Inflammatory macrophage treated with lipopolysaccharide for 1 hour (primary cell): ENCODE measurements at regions not wholly inside any gene's neighbourhood (a gene's known extent, or its start where the extent isn't known, plus 50 kb on each side); places are given as distances from the start of the nearest gene placed in this dataset.
"Not testable (repeated sequence)": the region's sequence is repeated elsewhere in the genome, so short reads cannot be mapped to it uniquely, and the experiment has no call there.

Source experiments
- DNase-seq, 2 donors: peaks; one replicate each; pipeline ENCODE4 v3.0.0-alpha.2; 2020 to 2022

DNA sequence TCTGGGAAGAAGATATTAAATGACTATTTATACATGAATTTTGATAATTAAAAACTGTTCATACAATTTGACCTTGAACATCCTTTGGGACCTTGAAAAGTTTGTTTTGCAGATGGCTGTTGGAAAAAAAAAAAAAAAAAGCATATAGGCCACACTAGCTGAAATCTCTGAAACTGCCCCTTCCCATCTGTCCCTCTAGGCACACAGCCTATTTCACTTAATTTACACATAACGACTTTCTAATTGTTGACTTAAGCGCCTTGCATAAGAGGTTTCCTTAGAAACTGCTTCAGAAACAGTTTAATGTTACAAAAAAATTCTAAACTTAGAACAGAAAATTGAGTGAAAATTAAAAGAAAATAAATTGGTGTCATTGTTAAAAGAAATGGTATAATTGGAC is 131.0 kb downstream of the COX18 start:
- no peak for DNase-seq

DNA sequence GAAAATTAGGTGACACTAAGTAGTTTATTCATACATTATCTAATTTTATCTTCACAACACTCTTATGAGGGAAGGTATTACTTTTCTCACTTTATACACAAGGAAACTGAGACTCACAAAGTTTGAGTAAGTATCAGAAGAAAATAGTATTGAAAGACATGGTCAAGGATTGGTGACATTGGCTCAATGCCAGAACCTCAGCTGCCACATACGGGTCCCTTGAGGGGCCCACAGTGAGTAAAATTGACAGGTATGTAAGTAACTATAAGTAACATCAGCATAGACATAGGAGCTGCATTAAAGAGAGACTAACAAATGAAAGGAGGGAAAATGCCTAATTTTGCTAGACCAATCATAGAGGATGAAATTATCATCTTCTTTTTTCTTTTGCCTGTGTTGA is 134.1 kb downstream of the COX18 start:
- no peak for DNase-seq

DNA sequence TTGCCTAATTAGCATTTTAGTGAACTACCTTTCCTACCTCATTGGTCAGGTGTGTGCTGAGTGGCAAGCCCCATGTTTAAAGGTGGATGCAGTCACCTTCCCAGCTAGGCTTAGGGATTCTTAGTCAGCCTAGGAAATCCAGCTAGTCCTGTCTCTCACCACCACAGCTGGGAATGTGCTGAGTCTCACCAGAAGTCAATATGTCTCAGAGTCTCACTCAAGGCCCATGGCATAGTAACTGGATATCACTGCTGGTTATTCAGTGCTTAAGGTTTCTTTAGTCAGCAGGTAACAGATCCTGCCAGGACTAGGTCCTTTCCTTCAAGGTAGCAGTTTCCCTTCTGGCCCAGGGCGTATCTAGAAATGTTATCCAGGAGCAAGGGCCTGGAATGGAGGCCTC is 136.5 kb downstream of the COX18 start:
- DNase-seq = no peak

DNA sequence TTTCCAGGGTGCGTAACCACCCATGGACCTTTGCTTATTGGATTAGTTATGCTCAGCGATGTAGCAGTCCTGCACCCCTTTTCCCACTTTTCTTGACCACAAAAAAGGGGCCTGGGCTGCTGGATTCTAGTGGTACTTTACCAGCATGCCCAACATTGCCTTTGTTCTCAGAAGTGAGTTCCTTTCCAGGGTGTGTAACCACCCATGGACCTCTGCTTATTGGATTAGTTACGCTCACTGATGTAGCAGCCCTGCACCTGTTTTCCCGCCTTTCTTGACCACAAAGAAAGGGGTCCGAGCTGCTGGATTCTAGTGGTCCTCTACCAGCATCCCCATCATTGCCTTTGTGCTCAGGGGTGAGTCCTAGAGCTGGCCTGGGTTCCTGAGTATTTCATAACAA is 138.2 kb downstream of the COX18 start:
- DNase-seq = no peak

DNA sequence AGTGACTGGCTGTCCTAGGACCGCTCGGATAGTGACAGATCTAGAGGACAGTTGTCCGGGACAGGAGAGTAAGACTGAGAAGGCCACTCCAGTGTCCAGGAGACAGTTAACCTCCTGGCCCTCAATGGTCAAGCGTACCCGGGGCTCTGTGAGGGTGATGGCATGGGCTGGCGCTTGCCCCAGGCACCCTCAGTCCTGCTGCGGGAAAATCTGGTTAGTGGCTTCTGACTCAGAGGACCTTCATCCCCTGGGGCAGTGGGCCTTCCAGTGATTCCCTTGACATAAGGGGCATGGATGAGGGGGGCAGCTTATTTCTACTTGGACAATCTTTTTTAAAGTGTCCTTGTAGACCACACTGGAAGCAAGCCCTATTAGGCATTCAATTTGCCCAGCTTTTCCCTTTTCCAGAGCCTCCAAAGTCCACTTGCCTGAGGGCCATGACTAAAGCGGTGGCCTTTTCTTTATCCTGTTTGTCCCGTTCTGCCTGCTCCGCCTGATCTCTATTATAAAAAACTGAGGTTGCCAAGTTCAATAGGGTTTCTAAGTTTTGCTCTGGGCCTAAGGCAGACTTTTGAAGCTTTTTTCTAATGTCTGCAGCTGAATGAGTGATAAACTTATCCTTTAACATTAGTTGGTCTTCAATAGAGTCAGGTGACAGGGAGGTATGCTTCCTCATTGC is 139.8 kb downstream of the COX18 start:
- not testable (repeated sequence) for DNase-seq

DNA sequence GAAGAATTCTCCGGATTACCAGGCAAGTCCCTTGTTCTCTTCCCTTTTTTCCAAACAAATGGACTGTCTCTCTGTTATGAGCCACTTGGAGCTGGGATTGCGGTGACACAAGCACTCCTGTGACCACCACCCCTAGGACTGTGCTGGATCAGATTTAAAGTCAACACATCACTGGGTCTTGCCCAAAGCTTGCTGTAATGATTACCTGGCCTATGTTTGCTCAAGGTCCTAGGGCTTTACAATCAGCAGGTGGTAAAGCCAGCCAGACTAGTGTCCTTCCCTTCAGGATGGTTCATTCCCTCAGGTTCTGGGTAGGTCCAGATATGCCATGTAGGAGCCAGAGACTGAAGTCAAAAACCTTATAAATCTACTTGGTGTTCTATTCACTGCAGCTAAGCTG is 144.7 kb downstream of the COX18 start:
- no peak for DNase-seq

DNA sequence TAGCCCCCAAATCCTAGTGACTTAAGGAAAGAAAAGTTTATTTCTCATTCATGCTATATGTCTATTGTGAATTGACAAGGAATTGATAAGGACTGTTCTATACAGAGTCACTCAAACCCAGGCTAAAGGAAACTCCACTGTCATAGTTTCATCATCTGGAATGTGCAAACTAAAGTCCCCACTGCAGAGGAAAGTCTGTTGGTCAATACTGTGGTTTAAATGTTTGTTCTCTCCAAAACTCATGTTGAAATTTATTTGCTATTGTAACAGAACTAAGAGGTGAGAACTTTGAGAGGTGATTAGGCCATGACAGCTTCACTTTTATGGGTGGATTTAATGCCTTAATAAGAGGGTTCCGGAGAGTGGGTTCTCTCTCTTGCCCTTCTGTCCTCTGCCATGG is 149.6 kb downstream of the COX18 start:
- no peak for DNase-seq

DNA sequence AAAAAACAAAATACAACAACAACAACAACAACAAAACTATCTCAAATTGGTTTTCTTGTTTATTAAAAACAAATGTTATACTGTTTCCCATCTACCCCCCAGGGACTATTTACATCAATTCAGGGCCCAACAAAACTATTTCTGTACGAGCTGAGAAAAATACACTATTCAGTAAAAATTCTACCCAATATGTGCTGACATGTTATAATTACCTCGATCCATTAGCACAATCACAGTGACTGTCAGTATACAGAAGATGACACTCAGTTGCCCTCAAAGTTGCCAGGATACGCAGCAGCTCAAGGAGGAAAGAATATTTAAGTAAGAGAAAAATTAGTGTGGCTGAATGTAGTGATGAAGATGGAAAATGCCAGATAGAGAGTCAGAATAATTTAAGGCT is 150.1 kb downstream of the COX18 start:
- DNase-seq = no peak

DNA sequence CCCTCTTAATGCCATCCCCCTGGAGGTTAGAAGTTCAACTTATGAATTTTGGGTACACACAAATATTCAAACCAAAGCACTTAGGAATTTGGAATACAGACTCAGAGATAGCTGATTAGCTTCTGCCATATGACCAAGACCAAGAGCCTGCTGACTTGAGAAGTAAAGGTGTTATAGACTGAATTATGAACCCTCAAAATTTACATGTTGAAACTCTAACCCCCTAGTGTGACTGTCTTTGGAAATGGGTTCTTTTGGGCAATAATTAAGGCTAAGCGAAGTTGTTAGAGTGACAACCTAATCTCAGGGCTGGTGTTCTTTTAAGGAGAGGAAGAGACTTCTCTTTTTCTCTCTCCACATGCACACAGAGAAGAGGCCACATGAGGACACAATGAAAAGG is 151.2 kb downstream of the COX18 start:
- DNase-seq = no peak

DNA sequence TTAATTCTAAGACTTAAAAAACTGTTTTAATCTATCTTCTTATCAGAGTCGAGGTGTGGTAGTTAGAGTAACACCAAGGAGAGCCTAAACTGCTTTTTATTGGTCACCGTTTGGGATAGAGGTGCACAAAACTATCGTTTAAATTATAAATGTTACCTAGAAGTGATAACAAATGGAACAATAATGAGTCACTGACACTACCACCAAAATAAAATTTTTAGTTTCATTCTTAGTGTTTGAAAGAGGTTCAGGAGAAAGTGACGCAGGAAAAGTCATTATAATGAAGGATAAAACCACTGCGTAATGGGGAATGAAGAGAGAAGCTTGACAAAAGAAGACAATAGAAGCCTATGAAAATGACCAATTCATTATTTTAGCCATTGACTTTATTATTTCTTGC is 158.2 kb downstream of the COX18 start:
- no peak for DNase-seq

DNA sequence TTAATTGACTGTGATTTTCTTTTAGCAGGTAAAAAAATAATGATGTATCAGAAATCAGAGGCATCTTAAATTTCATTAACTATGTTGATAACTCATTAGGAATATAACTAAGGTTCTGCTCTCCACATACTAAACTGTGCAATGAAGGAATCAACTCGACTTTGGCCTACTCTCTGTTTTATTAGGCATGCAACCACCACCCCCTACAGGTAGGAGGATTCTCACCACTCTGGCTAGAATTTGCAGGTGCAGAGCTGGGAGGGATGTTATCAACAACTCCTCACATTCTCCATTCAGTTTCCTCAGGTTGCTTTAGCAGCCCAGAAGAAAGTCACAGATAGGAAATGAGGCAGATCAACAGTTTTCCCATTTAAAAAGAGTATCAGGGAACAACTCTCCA is 160.1 kb downstream of the COX18 start:
- no peak for DNase-seq

DNA sequence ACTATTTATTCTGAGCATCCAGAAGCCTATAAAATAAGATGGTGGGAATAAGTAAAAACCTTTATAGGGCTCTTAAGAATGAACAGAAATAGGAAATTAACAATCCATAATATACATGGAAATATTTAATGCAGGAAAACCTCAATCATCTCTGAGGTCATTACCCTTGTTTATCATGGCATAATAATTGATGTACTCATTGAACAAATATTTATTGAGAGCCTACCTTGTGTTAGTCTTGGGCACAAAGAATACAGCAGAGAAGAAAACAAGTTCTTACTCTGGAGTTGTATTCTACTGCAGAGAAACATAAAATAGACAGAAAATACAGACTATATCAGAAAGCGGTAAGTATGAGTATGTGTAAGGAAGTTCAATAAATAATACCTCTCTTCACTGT is 167.2 kb downstream of the COX18 start:
- no peak for DNase-seq

DNA sequence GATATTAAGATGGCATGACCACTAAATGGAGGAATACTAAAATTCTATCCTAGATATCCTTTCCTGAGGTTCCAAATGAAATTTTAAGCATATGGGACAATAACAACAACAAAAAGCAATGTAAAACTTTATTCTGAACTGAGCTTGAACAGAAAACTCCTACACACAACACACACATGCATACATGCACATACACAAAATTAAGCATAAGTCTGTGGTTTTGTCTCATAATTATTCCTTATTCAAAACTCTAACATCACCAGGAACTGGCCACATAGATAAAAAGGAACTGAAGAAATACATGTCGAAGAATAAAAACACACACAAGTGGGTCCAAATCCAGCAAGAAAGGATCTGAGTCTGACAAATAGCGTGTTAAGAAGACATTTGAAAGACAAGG is 168.0 kb downstream of the COX18 start:
- DNase-seq = no peak

DNA sequence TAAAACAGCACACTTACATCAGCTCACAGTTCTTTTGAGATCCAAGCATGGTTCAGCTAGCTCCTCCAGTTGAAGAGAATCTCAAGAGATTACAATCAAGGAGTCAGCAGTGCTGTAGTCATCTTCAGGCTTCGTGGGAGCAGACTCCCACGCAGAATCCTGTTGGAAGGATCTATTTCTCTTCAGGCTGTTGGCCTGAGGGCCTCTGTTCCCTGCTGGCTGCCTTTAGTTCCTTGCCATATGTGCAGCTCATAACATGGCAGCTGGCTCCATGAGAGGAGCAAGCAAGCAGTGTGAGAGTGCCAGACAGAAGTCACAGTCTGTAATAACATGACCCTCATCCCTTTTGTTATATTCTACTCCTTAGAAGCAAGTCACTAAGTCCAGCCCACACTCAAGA is 168.6 kb downstream of the COX18 start:
- DNase-seq = no peak

DNA sequence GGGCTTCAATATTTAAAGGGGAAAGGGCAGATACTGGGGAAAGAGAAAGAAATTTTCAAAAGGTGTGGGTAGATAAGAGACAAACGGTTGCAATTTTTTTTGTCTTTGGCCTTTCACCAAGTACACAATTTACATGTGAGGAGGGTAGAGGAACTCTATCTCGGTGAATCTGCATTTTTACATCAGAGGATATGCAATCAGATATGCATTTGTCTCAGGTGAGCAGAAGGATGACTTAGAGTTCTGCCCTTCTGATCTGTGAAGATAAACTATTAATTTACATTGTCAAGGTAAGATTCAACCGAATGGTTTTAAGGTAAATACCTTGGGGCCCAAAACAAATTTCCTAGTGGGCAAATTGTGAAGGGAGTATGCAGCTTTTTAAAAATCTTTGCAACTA is 169.9 kb downstream of the COX18 start:
- no peak for DNase-seq

DNA sequence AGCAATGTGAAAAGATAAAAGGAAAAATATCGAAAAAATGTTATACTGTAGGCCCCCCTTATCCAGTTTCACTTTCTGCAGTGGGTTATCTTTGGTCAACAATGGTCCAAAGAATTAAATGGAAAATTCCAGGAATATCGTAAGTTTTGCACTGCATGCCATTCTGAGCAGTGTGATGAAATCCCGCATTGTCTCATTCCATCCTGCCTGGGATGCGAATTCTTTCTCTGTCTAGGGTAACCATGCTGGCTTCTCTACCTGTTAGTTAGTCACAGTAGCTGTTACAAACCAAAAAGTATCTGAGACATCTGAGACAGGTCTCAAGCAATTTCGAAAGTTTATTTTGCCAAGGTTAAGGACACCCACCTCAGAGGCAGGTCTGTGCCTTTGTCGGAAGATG is 170.3 kb downstream of the COX18 start:
- no peak for DNase-seq

DNA sequence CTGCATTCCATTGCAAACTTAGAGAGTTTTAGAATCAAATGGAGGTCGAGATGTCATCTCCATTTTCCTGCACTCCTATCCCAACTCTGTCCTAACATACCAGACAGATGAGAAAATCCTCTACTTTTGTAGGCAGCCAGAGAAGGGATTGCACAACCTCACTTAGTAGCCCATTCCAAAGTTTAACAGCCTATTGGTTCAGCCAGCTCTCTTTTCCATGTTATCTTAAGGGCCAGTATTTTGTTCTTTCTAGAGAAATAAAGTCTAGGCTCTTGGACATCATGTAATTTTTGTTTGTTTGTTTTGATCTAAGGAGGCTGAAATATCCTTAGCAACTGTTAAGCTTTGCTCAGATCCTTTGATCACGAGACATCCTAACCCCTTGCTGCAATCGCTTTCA is 173.0 kb downstream of the COX18 start:
- DNase-seq = no peak

DNA sequence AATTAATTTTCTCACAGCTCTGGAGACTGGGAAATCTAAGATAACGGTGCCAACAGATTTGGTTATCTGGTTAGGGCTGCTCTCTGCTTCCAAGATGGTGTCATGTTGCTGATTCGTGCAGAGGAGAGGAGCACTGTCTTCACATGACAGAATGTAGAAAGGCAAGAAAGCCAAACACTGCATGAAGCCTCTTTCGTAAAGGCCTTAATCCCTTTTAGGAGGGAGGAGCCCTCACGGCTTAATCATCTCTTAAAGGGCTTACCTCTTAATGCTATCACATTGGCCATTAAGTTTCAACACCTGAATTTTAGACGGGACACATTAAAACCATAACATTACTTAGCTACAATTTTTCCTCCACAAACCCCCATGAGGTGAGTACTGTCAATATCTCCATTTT is 174.1 kb downstream of the COX18 start:
- DNase-seq = no peak

DNA sequence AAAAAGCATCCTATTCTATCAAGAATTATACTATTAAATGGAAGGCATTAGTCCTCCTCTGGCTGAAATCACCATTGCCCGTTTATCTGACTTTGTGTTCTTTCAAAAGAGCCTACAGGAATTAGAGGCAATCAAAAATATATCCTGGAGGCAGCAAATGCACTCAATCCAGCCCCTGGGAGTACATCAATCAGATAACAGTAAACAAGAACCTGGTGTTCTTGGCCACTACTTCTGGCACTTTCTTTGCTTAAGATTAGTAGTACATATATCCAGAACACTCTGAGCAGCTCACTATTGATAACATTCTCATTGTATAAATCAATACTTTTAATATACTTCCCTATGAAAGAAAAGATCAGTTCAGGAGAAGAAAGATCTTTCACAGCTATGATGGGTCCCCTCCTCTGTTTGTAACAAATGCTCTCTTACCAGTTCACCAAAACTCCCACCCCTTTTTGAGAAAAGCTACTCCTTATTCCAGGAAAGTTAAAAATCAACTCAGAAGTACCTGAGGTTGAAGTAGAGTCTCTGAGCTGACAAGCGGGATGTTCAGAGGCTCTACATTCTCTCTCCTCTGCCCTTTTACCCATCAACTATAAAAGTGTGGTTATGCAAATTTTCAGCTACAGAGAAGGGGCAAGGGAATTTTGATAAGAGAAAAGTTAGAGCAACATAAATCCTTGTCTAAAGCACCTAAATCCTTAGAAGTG is 176.0 kb downstream of the COX18 start:
- DNase-seq = no peak

DNA sequence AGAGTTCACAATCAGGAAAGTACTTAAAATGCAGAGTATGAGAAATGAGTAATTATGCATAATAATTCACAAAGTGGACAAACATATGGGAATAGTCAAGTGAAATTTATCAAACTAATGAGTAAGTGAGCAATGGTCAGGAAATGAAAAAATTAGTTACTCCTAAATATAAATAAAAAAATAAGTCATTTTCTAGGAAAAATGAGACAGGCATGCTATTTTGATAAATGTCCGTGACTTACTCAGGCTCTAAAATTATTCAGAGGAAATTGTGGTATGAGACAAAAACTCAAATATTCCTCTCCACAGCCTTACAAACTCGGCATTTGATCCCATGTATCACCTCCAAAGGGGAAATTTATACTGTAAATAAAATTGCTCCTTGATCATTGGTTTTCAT is 181.2 kb downstream of the COX18 start:
- DNase-seq = no peak

DNA sequence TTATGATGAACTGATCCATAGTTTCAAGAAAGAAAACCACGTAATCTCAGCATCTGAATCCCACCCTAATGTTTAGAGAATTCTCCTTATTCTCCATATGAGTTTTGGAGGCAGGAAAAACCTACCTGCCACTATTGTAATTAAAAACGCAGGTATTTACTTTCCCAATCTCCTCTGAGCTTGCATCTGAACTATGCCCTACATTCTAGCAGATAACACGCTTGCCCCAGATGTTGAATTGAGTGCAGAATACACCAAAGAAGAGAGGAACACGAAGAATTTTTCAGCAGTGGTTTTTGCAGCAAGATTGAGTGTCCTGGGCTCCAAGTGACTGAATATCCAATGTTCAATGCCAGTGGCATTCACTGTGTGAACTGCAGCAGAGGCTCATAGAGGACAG is 182.4 kb downstream of the COX18 start:
- no peak for DNase-seq

DNA sequence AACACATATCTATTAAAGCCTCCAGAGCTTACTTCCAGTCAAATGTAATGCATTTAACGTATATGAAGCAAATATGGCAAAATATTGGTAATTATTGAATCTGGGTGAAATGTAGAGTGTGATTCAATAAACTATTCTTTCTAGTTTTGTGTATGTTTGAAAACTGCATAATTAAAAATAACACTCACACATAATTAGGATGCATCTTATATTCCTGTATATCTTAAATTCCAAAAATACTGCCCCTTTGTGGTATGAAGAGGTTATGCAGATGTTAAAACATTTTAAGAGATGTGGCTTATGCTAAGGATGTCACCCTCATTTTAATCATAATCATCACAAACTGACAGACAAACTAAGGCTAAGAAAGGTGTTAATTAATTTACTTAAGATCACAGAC is 182.9 kb downstream of the COX18 start:
- no peak for DNase-seq

DNA sequence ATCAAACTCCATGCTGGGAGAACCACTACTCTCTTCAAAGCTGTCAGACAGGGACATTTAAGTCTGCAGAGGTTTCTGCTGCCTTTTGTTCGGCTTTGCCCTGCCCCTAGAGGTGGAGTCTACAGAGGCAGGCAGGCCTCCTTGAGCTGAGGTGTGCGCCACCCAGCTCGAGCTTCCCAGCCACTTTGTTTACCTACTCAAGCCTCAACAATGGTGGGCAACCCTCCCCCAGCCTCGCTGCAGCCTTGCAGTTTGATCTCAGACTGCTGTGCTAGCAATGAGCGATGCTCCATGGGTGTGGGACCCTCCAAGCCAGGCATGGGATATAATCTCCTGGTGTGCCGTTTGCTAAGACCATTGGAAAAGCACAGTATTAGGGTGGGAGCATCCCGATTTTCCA is 185.3 kb downstream of the COX18 start:
- DNase-seq = not testable (repeated sequence)

DNA sequence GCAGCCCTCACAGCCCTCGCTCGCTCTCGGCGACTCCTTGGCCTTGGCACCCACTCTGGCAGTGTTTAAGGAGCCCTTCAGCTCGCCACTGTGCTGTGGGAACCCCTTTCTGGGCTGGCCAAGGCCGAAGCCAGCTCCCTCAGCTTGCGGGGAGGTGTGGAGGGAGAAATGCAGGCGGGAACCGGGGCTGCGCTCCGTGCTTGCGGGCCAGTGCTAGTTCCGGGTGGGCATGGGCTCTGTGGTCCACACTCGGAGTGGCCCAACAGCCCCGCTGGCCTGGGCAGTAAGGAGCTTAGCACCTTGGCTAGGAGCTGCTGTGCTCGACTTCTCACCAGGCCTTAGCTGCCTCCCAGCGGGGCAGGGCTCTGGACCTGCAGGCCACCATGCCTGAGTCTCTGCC is 192.6 kb downstream of the COX18 start:
- no peak for DNase-seq

DNA sequence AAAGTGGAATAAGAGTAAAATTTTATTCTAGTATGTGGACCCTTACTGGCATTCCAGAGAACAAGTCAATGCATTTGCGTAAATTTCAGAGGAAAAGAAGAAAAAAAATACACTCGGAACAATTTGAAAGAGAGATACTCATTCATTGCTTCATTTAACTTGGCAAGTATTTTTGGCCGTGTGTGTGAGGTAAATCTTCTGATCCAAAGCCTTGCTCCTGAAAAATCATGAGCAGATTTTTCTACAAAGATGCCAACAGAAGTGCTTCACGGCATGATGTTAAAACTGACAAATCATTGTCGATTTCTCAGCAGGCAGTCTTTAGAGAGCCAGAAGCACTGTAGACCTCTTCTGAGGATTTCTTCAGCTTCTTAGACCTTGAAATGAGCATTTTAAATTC is 194.0 kb downstream of the COX18 start:
- DNase-seq = no peak
